H9 (cell line): ENCODE measurements at regions not wholly inside any gene's neighbourhood (a gene's known extent, or its start where the extent isn't known, plus 50 kb on each side); places are given as distances from the start of the nearest gene placed in this dataset.

Experiments
- DNase-seq: peaks from one replicate; pipeline ENCODE4 v3.0.0-alpha.2; 2017
- H2AFZ ChIP-seq: one replicate; pipeline ENCODE4 v1.6.1; 2013; ENCODE audit warnings: mild to moderate bottlenecking, low read length, control low read depth, moderate library complexity
- H2AK5ac ChIP-seq: 2 replicates; pipeline ENCODE4 v1.6.1; 2013; ENCODE audit warnings: low read length, control low read depth, mixed read lengths; ENCODE audit not compliant: insufficient read length
- H2BK120ac ChIP-seq: one replicate; pipeline ENCODE4 v1.6.1; 2013; ENCODE audit warnings: low read depth, mild to moderate bottlenecking, low read length, control low read depth, inconsistent platforms; ENCODE audit not compliant: poor library complexity, severe bottlenecking
- H2BK12ac ChIP-seq: 2 replicates; pipeline ENCODE4 v1.6.1; 2013; ENCODE audit warnings: low read length, control low read depth, mixed read lengths, low read depth; ENCODE audit not compliant: insufficient read length
- H2BK15ac ChIP-seq: 2 replicates; pipeline ENCODE4 v1.6.1; 2013; ENCODE audit warnings: low read depth, low read length, control low read depth
- H2BK20ac ChIP-seq: one replicate; pipeline ENCODE4 v1.6.1; 2013; ENCODE audit warnings: low read depth, mild to moderate bottlenecking, low read length, control low read depth, inconsistent platforms; ENCODE audit not compliant: poor library complexity, severe bottlenecking
- H2BK5ac ChIP-seq: 2 replicates; pipeline ENCODE4 v1.6.1; 2013; ENCODE audit warnings: low read length, control low read depth, mixed read lengths; ENCODE audit not compliant: insufficient read length
- H3K14ac ChIP-seq: 2 replicates; pipeline ENCODE4 v1.6.1; 2013; ENCODE audit warnings: low read length, control low read depth; ENCODE audit not compliant: insufficient read depth
- H3K18ac ChIP-seq: 2 replicates; pipeline ENCODE4 v1.6.1; 2013; ENCODE audit warnings: low read depth, mild to moderate bottlenecking, mixed read lengths, low read length, control low read depth; ENCODE audit not compliant: insufficient read length
- H3K23ac ChIP-seq: 2 replicates; pipeline ENCODE4 v1.6.1; 2013; ENCODE audit warnings: low read length, control low read depth, mixed read lengths, low read depth; ENCODE audit not compliant: insufficient read length
- H3K23me2 ChIP-seq: 2 replicates; pipeline ENCODE4 v1.6.1; 2013; ENCODE audit warnings: low read depth, mild to moderate bottlenecking, mixed read lengths, low read length, control low read depth; ENCODE audit not compliant: insufficient read length, poor library complexity, severe bottlenecking
- H3K27ac ChIP-seq: 2 replicates; pipeline ENCODE4 v1.5.1; 2013; ENCODE audit warnings: low read length, control low read depth, mixed read lengths, low read depth; ENCODE audit not compliant: insufficient read length
- H3K27me3 ChIP-seq: 2 replicates; pipeline ENCODE4 v1.6.1; 2013; ENCODE audit warnings: low read length, control low read depth, inconsistent platforms; ENCODE audit not compliant: insufficient read depth
- H3K4ac ChIP-seq: 2 replicates; pipeline ENCODE4 v1.6.1; 2013; ENCODE audit warnings: low read depth, mild to moderate bottlenecking, control low read depth, inconsistent platforms, low read length, moderate library complexity
- H3K4me1 ChIP-seq: 2 replicates; pipeline ENCODE4 v1.6.1; 2013; ENCODE audit warnings: low read length, control low read depth, inconsistent platforms; ENCODE audit not compliant: insufficient read depth
- H3K4me2 ChIP-seq: 2 replicates; pipeline ENCODE4 v1.6.1; 2013; ENCODE audit warnings: low read length, control low read depth, mixed read lengths; ENCODE audit not compliant: insufficient read length, insufficient read depth
- H3K56ac ChIP-seq: 2 replicates; pipeline ENCODE4 v1.6.1; 2013; ENCODE audit warnings: low read depth, mild to moderate bottlenecking, mixed read lengths, low read length, control low read depth; ENCODE audit not compliant: insufficient read length
- H3K79me1 ChIP-seq: 2 replicates; pipeline ENCODE4 v1.6.1; 2013; ENCODE audit warnings: low read depth, mild to moderate bottlenecking, moderate library complexity, low read length, control low read depth, inconsistent platforms; ENCODE audit not compliant: insufficient read depth, poor library complexity, severe bottlenecking
- H3K79me2 ChIP-seq: 2 replicates; pipeline ENCODE4 v1.6.1; 2013; ENCODE audit warnings: low read length, control low read depth, inconsistent platforms; ENCODE audit not compliant: insufficient read depth
- H3K9ac ChIP-seq: 2 replicates; pipeline ENCODE4 v1.6.1; 2013; ENCODE audit warnings: low read length, control low read depth, mixed read lengths; ENCODE audit not compliant: insufficient read length; ENCODE audit errors: extremely low read depth
- H3K9me3 ChIP-seq: one replicate; pipeline ENCODE4 v1.6.1; 2013; ENCODE audit warnings: low read depth, low read length, inconsistent platforms; ENCODE audit not compliant: control insufficient read depth
- H3T11ph ChIP-seq: one replicate; pipeline ENCODE4 v1.6.1; 2013; ENCODE audit warnings: mild to moderate bottlenecking, low read length, control low read depth, inconsistent platforms
- H4K20me1 ChIP-seq: one replicate; pipeline ENCODE4 v1.6.1; 2013; ENCODE audit not compliant: control insufficient read depth, insufficient read length, insufficient read depth
- H4K5ac ChIP-seq: 2 replicates; pipeline ENCODE4 v1.6.1; 2013; ENCODE audit warnings: low read depth, mild to moderate bottlenecking, mixed read lengths, low read length, control low read depth; ENCODE audit not compliant: insufficient read length
- H4K8ac ChIP-seq: replicated peaks from 2 replicates; pipeline ENCODE4 v1.6.1; 2013; ENCODE audit warnings: low read length, control low read depth, mixed read lengths, low read depth; ENCODE audit not compliant: insufficient read length
- H4K91ac ChIP-seq: 2 replicates; pipeline ENCODE4 v1.6.1; 2013; ENCODE audit warnings: low read depth, mild to moderate bottlenecking, moderate library complexity, mixed read lengths, low read length, control low read depth; ENCODE audit not compliant: insufficient read length
- H3K27ac Mint-ChIP-seq, 3 experiments: 2 replicates in 2 of 3; 3 replicates in 1 of 3; pipeline ENCODE4 v1.8.0; 2020 to 2021; ENCODE audit warnings: mixed read lengths in 3 of 3, mild to moderate bottlenecking in 1 of 3, moderate library complexity in 1 of 3
- H3K27me3 Mint-ChIP-seq: 2 replicates; pipeline ENCODE4 v1.8.0; 2021; ENCODE audit warnings: low read depth, mild to moderate bottlenecking, moderate library complexity, mixed read lengths
- H3K36me3 Mint-ChIP-seq, 3 experiments: 2 replicates in 2 of 3; 3 replicates in 1 of 3; pipeline ENCODE4 v1.8.0; 2020 to 2021; ENCODE audit warnings: low read depth in 3 of 3, mixed read lengths in 3 of 3; ENCODE audit not compliant: insufficient read depth in 1 of 3
- H3K4me1 Mint-ChIP-seq, 2 experiments: 2 replicates each; pipeline ENCODE4 v1.8.0; 2020; ENCODE audit warnings: mixed read lengths in 2 of 2
- H3K4me3 Mint-ChIP-seq, 2 experiments: 2 replicates in 1 of 2; 3 replicates in 1 of 2; pipeline ENCODE4 v1.8.0; 2020 to 2021; ENCODE audit warnings: mild to moderate bottlenecking in 2 of 2, mixed read lengths in 2 of 2, moderate library complexity in 1 of 2
- H3K9me3 Mint-ChIP-seq, 2 experiments: 2 replicates in 1 of 2; 3 replicates in 1 of 2; pipeline ENCODE4 v1.8.0; 2020; ENCODE audit warnings: mild to moderate bottlenecking in 2 of 2, mixed read lengths in 2 of 2, moderate library complexity in 1 of 2
- CTCF ChIP-seq: fragments of 200-600 bp; sonication (generic); conservative IDR thresholded peaks from 3 replicates; pipeline ENCODE4 v1.8.0; 2021; ENCODE audit warnings: antibody characterized with exemption, mild to moderate bottlenecking
- WGBS: extraction: QIAGEN DNeasy Blood & Tissue Kit; methylation state at CpG from one replicate; pipeline ENCODE4 v1.1.7; 2013; ENCODE audit warnings: missing lambda C conversion rate, low lambda C conversion rate, mixed read lengths; ENCODE audit not compliant: insufficient read length; ENCODE audit errors: extremely low coverage; 5-methylcytosine and 5-hydroxymethylcytosine counted together

- Histone ChIP-seq H3K79me1 (no peaks in the 10 kb centered on the region), H3K9ac (no peak overlapping the region), H2AK5ac (no peak overlapping the region), H2BK15ac (no peak overlapping the region), H3K9me3 (no peaks in the 10 kb centered on the region), H2BK20ac (no peak overlapping the region), H3K27ac (no peak overlapping the region), H3K23me2 (no peaks in the 10 kb centered on the region), H4K91ac (no peak overlapping the region), H3K56ac (no peak overlapping the region), H2BK5ac (no peak overlapping the region), H3K4ac (no peak overlapping the region), H3K14ac (no peak overlapping the region), H2BK12ac (no peak overlapping the region), H3K79me2 (no peaks in the 10 kb centered on the region), H4K8ac (no peak overlapping the region), H3K23ac (no peak overlapping the region), H3K27me3 (no peaks in the 10 kb centered on the region), H3T11ph (no peak overlapping the region), H3K18ac (no peak overlapping the region), H4K20me1 (no peaks in the 10 kb centered on the region), H2BK120ac (no peak overlapping the region), H4K5ac (no peak overlapping the region), H2AFZ (no peak overlapping the region), H3K4me2 (no peak overlapping the region), H3K4me1 (no peaks in the 10 kb centered on the region)
- H3K36me3 Mint-ChIP-seq: no peaks in the 10 kb centered on the region
- no peak for DNase-seq
- H3K4me3 Mint-ChIP-seq: no peak overlapping the region
- peaks cover 0 to 2% of the 10 kb centered on the region in 2 experiments; a peak in 1 of 5 replicates for H3K9me3 Mint-ChIP-seq
- H3K27me3 Mint-ChIP-seq: peaks cover 3% of the 10 kb centered on the region
- H3K4me1 Mint-ChIP-seq: peaks cover 11% of the 10 kb centered on the region in 2 experiments
- no CpG with 5 or more reads among the region's 6 CpGs for WGBS
- no peak for TF ChIP-seq CTCF
- no peak overlapping the region; a peak in 1 of 7 replicates for H3K27ac Mint-ChIP-seq
These were observed 312.2 kb upstream of the SPRED2 start for GRCh38 chr2:65744477-65745200.
